GM03348 (cell line): ENCODE measurements at regions not wholly inside any gene's neighbourhood (a gene's known extent, or its start where the extent isn't known, plus 50 kb on each side); places are given as distances from the start of the nearest gene placed in this dataset.

Experiments used
- DNase-seq: peaks from one replicate; pipeline ENCODE4 v3.0.0; 2012; ENCODE audit warnings: low spot score

DNA sequence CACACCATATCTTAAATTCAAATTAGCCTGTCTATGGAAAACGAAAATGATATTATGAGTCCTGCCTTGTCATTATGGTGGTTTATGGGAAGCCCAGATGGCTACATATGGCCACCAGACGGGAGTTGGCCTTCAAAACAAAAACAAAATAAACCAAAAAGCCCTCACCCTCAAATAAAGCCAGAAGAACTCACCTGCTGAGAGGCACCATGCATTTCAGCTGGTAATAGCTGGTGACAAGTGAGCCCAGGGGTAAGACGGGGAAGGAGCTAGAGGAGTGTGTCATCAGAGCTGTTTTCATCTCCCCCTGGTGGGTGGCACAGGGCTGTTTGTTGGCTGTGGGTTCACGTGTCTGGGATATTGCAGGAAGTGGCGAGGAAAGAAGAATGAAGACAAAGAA, 152.9 kb downstream of the EFNB2 start:
- no peak for DNase-seq

DNA sequence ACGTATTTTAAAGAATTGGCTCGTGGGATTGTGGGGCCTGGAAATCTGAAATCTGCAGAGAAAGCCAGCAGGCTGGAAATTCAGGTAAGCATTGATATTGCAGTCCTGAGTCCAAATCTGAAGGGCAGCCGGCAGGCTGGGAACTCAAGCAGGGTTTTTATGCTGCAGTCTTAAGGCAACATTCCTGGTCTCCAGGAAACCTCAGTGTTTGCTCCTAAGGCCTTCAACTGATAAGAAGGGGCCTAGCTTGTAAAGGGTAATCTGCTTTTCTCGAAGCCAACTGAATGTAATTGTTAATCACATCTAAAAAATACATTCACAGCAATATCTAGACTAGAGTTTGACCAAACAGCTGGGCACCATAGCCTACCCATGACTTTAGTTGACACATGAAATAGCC, 154.4 kb downstream of the EFNB2 start:
- no peak for DNase-seq

DNA sequence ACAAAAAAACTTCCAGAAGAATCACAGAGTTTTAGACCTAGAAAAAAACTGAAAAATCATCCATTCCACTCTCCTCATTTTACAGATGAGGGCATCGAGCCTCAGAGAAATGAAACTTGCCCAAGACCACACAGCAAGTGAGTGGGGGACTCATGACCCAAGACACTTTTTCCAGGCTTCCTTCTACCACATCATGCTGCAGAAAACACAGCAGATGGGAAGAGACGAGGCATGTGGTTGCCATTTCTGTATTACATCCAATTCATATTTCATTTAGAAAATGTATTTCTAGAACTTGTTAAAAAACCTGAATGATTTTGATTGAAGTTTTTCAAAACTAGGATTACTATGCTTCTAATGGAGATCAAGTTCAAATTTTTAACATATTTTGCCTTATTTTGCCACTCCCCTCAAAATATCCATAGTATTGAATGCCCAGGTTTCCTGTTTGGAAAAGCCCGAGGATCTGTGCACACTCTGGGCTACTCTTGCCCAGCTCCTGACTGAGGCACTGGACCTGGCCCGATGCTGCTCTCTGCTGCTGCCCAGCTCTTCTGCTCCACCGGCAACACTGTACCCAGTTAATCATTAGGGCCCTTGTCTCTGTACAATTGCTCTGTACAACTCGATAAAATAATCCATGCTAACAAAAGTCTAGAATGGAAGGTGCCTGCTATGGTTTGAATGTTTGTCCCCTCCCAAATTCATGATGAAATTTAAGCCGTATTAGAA, 157.4 kb downstream of the EFNB2 start:
- no peak for DNase-seq

DNA sequence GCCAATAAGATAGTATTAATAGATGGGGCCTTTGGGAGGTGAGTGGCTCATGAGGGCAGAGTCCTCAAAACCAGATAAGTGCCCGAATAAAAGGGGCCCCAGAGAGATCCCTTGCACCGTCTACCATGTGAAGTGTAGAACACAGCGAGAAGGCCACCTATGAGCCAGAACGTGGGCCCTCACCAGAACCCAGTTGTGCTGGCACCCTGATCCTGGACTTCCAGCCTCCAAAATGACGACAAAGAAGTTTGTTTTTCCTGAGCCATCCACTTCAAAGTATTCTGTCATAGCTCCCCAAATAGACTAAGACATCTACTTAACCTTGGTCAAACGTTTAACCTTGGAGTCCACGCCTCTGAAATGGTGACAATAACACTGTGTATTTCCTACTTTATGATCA, 158.1 kb downstream of the EFNB2 start:
- no peak for DNase-seq

DNA sequence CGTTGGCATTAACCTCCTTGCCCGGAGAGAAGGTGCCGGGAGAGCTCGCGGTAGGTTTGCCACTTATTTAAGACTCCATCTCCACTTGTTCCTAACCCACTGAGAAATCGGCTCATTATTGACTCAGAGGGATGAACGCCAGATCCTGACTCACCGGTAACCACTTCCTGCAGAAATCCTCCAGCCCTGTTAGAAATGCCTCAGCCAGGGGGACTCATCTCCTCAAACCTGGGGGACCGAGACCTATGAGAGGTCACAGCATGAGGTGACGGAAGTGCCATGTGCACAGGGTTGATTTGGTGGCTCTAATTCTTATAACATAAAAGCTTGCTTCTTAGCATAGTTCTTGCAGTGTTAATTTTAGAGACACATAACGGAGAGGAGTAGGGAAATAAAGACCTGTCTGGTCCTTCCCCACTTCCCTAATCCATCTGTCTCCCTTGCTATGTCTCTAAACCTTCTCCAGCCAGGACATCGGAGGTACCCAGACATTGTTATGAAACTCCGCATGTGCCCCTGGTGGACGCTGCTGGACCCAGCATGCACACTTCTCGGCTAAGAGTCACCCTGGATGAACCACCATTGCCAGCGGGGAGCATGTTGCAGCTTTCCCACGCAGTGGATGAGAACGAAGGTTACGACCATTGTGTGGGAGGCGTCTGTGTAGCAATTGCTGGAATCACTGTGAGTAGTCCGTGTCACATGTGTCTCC, 158.9 kb downstream of the EFNB2 start:
- peak; percentile 67 for DNase-seq

DNA sequence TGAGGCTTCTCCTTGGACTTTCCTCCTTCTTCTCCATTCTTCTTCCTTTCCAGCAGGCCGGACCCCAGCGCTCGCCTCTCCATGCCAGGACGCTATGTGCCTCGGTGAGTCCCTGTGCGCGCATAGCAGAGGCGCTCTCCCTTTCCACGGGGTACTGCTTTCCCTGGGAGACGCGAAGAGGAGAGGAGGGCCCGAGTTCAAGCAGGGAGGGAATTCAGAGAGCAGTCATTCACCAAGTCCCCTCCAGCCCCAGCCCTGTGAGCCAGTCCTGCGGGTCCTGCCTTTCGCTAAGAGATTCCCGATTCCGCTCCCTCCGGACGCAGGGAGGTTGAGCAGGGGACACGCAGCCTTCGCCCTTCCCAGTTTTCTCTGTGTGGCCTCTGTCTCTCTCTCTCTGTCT, 160.4 kb downstream of the EFNB2 start:
- DNase-seq, result no peak

DNA sequence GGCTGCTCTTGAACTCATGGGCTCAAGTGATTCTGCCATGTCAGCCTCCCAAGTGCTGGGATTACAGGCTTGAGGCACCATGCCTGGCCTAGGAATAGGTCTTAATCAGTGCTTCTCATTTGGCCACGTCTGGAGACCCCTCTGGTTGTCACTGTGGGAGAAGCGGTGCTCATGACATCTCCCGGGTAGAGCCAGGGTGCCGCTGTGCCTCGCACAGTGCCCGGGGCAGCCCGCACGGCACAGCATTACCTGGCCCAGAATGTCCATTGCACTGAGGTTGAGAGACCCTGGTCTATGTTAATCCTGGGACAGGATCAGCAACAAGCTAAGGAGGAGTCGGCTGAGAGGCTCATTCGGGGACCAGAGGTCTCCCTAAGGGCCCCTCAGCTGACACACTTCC, 160.8 kb downstream of the EFNB2 start:
- DNase-seq, result no peak

DNA sequence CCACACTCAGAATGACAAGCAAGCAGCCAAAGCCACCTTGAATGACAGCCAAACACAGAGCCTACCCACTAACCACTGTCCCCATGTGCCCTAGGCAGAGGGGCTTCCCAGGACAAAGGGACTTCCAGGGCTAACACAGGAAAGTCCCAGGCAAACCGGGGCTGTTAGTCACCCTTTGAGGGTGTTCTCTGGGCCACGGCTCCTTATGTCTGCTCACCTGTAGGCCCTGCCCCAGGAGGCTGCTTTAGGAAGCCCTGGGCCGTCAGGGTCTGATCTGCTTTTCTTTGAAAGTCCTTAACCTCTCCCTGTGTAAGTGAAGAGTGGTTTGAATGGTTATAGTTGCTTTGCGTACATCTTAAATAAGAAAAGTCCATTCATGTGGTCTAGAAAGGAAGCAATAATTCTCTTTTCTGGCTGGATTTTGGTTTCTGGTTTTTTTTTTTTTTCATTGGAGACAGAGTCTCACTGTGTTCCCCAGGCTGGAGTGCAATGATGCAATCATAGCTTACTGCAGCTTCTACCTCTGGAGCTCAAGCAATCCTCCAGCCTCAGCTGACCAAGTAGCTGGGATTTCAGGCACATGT, 161.4 kb downstream of the EFNB2 start:
- no peak for DNase-seq

DNA sequence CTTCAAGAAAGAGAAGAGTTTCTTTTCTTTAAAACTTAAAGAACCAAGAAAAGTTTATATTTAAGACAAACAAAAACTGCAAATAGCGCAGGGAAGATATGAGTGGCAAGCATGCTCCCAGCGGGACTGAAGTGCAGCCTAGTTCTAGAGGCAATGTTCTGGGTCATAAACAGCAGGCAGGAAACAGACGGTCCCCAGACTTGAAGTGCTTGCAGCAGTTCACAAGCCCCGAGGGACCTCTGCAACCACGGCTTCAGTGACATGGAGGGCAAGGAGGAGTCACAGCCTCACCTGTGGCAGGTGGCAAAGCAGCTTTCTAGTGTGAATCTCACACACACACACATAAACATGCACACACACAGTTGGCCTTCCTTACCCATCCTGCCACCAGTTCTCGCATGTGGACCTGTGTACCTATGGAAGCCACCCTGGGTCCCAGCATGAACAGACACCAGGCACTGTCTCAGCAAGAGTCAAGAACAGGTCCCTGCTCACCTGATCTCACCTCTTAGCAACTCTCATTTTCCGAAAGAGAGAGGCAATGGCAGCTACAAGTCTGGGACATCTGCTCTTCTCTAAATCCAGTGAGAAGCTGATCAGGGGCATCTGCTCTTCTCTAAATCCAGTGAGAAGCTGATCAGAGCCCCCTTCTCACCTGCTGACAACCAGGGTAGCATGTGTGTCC, 162.0 kb downstream of the EFNB2 start:
- DNase-seq, result no peak

DNA sequence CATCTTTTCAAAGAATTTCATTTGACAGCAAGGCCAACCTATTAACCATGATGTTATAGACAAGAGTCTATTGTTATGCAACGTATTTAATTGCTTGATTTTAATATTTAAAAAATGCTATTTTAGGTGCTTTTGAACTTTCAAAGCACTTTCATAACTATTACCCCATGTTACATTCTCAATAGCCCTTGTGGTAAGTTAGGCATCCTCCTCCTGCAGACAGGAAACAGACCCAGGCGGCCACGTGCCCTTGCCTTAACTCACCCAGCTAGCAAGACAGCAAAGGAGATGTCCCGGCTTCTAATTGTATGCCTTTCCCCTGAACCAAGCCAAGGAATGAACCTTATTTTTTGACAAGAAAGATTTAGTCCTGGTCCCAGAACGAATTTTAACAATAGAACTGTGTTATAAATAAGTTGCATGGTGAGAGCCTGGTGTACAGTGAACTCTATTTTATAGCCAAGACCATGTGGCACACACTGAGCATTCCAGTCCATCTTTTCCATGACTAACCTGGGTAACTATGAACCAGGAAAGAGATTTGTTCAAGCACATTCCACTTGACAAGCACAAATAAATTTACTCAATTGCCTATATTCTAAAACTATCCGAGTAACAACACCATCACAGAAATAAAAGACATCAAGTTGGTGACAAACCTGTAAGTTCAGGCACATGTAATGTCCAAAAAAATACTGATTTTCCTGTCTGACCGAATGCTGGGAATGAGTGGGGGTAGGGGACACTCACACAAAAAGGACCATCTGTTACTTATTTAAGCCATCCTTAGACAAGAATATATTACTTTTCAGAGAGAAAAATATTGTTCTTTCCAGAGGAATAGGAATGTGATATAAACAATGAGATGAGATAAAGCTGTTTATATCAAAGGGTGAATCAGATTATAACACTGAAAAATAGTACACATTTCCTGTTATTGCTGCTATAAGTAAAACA, 163.0 kb downstream of the EFNB2 start:
- DNase-seq, result peak; percentile 36

DNA sequence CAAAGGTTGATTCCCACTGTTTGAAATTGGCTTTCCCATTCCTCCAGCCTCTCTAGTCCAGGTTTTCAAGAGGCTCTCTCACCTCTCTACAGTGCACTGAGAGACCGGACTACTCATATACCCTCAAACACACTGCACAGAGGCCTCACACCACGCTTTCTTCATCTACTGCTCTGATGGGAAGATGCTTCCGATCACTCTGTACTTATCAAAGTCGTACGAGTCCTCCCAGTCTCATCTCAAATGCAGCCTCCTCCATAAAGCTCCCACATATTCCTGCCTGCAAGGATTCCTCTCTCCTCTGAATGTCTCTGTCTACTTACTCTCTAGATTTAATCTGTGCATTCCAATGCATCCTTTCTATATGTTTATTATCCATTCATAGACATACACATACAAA, 164.4 kb downstream of the EFNB2 start:
- DNase-seq, result no peak

DNA sequence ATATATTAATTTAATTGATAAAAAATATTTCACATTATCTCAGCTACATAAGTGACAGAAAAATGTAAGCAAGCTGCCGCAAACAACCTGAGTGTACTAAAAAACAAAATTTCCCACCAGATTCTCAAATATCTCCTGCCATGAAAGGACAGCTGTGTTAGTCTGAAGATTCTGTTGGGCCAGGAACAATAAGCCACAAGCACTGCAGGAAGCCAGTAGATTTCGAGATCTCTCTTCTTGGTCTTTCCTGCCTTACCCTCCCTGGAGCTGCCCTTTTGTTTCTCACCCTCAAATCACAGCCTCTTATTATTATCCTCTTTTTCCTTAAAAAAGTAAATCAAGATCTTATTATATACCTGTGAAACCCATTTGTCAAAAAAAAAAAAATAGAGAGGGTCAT, 165.6 kb downstream of the EFNB2 start:
- DNase-seq, result no peak

DNA sequence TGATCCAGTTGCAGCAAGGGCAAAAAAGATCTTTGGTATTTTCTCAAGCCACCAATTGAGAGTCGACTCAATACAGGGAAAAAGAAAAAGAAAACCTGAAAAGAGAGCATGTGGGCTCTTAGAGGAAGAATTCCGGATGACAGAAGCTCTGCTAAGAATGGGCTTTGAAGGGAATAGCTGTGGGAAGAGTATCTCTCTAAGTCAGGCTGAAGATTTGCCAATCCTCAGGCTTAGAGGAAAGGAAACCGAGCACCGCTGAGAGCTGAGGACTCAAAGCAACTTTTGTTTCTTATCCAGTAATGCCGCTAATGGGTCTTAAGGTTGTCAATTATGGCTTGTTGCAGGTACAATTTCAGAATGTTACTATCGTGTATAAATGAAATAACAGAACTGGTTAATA, 166.4 kb downstream of the EFNB2 start:
- DNase-seq, result no peak

DNA sequence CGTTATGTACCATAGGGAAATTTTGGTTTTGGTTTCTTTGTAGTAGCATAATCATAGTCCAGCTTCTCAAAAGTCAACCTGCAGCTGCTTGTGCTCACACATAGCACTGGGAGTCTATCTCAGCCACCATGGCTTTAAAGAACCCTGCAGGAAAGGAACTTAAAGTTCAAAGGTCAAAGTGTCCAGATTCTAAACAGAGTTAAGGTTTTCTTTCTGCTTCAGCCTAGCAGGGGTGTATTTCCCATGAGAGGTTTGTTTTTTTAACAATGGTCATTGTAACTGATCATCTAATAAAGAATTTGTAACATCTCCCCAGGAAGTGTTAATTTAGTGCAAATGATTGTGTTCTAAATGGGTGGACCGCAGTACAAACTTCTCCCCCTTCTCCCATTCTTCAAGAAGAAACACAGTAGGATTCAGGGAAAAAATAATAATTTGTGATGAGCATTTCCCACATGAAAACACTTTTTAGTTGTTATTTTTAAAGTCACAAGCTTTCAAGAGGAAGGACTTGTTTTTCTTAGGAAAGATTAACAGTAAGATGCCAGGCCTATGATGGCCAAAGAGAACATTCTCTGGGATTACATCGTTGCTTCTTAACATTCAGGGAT, 168.0 kb downstream of the EFNB2 start:
- no peak for DNase-seq

DNA sequence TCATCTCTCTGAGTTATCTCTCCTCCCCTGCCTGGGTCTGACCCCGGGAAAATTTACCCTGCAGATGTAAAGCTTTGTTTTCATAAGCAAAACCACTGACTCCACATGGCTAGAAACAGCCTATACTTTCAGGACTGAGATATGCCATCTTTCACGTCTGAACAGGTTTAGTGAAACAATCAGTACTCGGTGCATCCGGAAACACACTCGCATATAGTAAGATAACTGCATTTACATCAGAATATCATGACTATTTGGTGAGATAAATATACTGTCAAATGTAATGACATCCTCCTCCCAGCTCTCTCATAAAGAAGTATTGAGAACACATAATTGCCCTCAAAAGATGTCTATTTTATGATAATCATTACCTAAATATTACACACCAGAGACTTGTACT, 172.8 kb downstream of the EFNB2 start:
- no peak for DNase-seq

DNA sequence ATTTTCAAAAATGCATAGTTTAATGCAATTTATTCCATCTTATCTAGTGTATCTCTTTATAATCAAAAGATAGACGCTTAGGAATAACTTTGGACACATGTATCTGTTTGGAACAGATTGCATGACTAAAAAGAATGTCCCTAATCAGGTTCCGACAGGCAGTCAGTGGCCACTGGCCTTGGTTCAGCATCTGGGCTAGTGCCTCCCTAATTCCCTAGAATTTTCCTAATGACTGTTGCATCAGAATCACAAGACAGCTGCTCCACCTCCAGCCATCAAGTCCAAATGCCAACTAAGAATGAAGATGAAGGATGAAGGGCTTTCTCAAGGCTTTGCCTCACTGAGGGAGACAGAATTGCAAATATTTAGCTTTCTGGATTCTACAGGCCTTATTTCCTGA, 173.8 kb downstream of the EFNB2 start:
- DNase-seq, result no peak

DNA sequence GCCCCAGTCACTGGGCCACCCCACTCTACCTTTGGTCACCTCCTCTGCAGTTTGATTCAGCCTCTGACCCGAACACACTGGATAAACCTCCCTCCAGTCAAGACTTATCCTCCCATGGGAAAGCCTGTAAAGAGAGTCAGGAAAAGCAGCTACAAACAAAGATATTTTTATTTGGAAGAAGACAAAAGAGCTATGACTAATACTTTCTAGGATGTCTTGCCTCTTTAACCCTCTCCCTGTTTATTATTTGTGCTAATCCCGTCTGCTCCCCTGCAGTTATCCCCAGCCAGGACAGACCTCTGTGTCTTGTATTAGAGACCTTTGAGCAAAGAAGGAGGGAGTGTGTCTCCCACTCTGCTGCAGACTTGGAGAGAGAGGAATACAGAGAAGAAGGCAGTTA, 178.3 kb downstream of the EFNB2 start:
- no peak for DNase-seq

DNA sequence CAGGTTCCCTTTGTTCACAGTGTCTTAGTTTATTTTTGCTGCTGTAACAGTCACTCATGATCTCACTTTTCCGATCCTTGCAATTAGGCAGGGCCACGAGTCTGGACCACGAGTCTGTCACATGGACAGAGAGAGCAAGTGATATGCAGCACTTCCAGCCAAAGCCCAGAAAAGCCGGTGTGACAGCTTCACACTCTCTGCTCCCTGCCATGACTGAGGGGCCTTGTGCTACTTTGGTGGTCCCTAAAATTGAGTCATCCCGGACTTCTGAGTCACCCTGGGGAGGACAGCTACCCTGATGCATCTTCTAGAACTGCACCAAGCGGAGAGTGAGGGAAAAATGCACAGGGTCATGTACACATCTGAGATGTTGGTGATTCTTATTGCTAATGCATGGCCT, 179.6 kb downstream of the EFNB2 start:
- no peak for DNase-seq

DNA sequence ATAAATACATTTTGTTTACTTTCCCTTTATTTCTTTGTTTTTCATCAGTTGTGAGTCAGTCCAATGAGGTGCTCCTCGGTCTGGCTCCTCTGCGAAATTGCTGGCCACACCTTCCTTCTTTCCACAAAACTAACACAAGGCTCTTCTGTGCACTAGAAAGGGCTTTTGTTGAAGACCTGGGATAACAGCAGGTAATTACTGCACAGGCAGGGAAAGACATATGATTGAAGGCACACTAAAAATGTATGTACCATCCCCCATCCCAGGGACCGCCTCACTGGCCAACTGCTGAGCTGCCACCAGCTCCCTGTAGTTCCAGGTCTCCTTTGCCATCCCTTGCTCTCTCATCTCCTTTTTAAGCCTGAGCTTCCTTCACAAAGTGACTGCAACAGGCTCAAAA, 180.5 kb downstream of the EFNB2 start:
- no peak for DNase-seq

DNA sequence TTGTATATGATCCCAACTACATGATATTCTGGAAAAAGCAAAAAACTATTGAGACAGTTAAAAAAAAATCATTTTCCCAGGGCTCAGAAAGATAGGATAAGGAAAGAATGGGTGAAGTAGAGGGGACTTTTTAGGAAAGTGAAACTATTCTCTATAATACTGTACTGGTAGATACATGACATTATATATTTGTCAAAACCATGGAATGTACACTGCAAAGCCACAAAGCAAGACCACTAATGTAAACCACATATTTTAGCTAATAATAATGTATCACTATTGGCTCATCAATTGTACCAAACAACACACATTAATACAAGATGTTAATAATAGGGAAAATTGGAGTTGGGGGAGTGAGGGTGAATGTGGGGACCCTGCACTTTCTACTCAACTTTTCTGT, 182.6 kb downstream of the EFNB2 start:
- no peak for DNase-seq

DNA sequence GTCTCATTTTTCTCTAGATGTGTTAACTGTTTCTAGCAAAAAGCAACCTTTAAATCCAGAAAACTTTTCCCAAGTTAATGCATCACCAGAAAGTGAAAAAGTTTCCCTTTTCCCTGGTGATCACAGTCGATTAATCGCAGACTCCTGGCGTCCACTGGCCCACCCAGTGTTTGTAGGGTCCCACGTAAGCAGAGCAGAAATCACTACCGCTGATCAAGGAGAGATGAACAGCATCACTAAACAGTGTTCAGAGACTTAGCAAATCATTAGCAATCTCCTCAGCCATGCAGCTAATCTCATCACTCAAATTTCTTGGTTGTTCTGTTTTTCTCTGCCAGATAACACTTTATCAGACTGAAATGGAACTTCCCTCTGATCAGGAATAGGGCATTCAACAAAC, 184.2 kb downstream of the EFNB2 start:
- no peak for DNase-seq
